Activated naive CD4-positive, alpha-beta T cell treated with Interleukin-2 at 50 U/mL for 16 hours (primary cell): ENCODE measurements at regions not wholly inside any gene's neighbourhood (a gene's known extent, or its start where the extent isn't known, plus 50 kb on each side); places are given as distances from the start of the nearest gene placed in this dataset.
"Not testable (repeated sequence)": the region's sequence is repeated elsewhere in the genome, so short reads cannot be mapped to it uniquely, and the experiment has no call there.

Experiments
- DNase-seq: peaks from one replicate; pipeline ENCODE4 v3.0.0-alpha.2; 2020

DNA sequence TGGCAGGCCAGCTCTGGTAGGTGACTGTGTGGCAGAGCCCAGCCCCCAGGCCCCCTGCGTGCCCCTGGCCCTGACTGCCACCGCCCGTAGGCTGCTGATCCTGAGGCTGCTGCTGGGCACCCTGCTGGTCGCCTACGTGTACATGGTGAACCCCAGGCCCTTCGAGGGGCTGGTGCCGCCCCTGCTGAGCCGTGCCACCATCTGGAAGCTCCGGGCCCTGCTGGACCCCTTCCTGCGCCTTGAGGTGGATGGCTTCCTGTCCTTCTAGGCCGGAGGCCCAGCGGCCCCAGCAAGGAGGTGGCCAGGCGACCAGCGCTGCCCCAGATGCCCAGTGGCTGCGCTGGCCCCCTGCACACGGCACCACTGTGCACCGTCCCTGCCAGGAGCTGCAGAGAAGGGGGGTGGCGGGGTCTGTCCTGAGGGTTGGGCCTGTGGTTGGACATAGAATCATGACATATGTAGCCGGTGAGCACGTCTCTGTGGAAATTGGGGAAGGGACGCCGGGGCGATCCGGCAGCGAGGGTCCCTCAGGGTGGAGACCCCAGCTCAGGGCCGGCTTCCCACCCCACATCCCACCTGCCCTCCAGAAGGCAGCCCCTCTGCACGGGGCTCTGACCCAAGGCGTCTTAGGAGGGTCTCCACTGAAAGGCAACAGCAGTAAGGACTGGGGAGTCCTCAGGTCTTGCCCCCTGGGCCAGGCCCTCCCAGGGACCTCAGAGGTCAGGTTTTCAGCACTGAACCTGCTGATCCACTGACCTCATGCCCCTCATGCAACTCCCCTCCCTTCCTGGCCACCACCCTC lies 185.4 kb downstream of the IGLL1 start:
- DNase-seq: no peak

- DNase-seq: no peak
Measured at GRCh38 chr22:23393721-23394320, 186.3 kb downstream of the IGLL1 start.

- DNase-seq: not testable (repeated sequence)
Measured at GRCh38 chr22:23393199-23393598, 186.9 kb downstream of the IGLL1 start.

GRCh38 chr22:23392420-23393121 lies 187.5 kb downstream of the IGLL1 start:
- no peak for DNase-seq

DNA sequence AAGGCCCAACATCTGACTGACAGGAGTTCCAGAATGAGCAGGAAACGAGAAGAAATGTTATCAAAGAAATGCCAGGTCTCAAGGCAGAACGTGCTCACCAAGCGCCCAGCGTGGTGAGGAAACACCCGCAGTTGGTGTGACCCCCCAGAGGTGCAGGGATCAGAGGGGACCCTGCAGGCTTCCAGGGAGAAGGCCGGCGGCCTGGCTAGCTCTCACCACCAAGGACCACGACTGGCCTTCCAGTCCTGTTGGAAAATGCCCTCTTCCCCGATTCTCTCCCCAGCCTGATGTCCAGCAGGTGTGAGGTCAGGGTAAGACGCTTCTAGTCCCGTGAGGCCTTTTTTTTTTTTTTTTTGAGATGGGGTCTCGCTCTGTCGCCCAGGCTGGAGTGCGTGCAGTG lies 189.1 kb downstream of the IGLL1 start:
- DNase-seq: no peak

DNA sequence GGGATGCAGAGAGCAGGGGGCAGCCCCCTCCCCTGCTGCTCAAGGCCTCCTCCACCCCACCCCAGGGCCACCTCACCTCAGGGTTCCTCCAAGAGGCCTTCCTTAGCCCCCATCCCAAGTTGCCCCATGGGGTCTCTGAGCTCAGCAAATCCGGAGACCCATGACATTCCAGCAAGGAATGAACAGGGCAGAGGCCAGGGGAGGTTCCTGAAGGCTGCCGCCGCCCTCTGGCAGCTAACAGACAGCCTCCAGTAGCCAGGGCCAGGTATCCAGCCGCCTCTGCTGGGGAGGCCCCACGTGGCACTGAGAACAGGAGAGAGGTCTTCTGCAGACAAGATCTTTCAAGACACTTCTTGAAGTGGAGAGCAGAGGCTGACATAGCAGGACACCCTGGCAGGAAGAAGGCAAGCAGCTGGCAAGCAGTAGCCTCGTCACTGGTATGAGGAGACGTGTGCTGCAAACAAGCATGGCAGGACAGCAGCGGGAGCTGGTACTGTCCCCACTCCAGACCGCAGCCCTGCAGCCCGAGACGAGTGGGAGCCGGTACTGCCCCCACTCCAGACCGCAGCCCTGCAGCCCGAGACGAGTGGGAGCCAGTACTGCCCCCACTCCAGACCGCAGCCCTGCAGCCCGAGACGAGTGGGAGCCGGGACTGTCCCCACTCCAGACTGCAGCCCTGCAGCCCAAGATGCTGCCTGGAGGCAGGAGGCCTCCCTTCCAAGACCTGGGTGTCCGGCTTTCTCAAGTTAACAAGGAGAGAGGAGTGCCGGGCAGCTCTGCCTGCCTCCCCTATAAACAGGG lies 190.6 kb downstream of the IGLL1 start:
- peak; percentile 0 for DNase-seq

DNA sequence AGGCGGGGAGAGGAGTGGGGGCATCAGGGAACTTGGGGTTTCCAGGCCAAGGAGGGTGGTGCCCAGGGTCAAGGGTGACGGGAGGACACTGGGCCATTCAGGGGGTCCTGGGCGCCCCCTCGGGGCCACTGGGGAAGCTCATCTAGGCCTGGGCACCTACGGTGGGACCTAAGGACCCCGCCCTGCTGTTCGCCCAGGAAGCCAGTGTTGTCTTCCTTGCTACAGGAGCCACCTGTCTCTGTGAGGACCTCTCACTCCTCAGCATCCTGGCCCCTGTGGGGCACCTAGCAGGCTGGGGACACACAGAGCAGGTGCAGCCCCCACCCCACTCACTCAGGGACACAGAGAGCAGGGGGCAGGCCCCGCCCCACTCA lies 191.6 kb downstream of the IGLL1 start:
- peak; percentile 1 for DNase-seq

- no peak for DNase-seq
Measured at GRCh38 chr22:23387827-23388516, 192.1 kb downstream of the IGLL1 start.

GRCh38 chr22:23386822-23387580 lies 193.1 kb downstream of the IGLL1 start:
- no peak for DNase-seq

- peak; percentile 84 for DNase-seq
Measured at GRCh38 chr22:23385678-23386631, 194.1 kb downstream of the IGLL1 start.

DNA sequence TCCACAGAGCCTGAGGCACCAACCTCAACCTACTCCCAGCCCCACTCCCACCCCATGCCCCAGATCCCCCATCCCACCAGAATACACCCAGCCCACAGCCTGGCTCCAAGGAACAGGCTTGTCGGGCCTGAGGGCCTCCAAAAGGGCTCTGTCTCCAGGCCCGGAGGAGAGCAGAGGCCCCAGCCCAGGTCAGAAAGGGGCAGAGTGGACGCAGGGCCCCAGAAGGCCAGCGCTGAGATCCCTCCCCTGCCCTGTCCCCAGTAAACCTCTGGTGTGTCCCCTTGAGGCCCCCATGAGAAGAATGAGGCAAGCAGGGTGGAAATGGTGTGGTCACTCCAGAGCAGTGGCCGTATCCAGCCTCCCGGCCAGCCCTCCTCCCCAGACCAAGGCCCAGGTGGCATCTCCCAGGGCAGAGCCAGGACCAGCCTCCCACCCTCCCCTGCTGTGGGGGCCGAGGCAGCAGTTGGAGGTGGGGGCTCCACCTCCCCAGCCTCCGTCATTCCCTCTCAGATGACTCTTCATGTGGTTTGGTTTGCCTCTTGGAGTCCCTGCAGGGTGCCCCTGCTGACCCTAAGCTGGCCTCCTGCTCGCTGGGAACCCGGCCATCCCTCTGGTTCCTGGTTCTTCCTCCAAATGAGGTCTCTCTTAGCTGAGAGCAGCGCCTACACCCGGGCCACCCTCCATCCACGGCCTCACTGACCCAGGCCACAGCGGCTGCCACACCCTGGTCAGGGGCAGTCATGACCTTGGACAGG lies 195.0 kb downstream of the IGLL1 start:
- no peak for DNase-seq

- DNase-seq: no peak
Measured at GRCh38 chr22:23384431-23384830, 195.7 kb downstream of the IGLL1 start.

DNA sequence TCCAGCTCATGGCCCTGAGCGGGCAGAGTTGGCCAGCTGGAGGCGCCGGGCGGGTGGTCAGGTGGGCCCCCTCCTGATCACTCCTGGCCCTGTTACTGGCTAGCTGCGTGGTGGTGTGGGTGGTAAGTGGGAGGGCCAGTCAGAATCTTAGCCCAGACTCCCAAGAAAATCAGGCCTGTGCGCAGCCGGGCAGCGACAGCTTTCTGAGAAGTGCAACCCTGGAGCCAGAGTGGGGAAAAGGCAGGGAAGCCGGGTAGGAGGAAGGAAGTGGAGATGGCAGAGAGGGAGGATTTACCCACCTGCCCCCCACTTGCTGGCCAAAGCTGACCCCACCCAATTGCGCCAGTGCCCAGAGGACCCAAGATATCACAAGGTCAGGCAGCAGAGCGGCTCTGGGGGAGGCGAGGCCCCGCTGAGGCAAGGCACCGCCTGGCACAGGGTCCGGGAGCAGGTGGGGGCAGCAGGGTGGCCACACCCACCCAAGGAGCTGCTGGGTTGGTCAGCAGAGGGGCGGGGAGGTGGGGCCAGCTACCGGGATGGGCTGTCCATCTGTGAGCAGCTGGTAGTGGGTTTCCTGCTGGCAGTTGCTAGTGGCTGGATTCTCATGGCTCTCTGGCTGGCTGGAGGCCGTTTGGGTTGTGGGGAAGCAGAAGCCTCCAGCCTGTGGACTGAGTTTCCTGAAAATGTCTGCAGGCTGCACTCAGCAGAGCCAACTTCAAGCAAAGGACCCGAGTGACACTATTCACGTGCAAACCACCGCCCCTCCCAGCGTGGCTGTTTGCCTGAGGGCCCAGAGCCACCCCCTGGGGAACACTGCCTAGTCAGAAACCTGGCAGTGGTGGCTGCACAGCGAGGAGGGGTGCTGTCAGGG lies 196.4 kb downstream of the IGLL1 start:
- DNase-seq: no peak

DNA sequence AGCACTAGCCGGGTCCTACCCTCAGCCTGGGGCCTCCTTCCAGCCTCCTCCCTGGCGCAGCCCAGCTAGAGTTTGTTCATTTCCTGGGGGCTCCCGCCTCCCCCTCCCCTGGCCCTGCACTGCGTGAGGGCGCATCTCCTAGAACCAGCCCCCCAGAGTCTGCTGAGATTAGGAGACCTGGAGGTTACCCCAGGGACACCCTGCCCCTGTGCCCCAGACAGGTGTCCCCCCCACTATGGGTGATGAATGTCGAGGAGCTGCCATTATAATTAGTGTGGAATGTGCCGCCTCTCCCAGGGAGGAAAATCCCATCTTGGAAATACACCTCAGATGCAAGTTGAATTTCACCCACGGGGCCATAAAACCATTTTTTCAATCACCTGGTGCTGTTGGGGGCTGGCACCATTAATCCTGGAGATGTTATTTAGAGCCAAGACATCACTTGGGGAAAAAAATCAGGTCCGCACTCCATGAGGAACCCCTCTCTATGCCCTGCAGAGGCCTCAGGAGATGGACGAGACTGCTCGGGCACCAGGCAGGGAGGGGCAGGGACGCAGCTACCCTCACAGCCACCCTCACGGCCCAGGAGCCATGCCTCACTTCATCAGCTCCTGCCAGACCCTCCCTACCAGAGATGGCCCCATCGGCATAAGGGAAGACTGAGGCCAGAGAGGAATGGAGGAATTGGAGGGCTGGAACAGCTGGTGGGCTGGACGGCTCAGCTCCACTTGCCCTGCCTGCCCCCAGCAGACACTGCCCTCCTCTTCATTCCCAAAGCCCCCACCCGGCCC lies 197.5 kb downstream of the IGLL1 start:
- no peak for DNase-seq

DNA sequence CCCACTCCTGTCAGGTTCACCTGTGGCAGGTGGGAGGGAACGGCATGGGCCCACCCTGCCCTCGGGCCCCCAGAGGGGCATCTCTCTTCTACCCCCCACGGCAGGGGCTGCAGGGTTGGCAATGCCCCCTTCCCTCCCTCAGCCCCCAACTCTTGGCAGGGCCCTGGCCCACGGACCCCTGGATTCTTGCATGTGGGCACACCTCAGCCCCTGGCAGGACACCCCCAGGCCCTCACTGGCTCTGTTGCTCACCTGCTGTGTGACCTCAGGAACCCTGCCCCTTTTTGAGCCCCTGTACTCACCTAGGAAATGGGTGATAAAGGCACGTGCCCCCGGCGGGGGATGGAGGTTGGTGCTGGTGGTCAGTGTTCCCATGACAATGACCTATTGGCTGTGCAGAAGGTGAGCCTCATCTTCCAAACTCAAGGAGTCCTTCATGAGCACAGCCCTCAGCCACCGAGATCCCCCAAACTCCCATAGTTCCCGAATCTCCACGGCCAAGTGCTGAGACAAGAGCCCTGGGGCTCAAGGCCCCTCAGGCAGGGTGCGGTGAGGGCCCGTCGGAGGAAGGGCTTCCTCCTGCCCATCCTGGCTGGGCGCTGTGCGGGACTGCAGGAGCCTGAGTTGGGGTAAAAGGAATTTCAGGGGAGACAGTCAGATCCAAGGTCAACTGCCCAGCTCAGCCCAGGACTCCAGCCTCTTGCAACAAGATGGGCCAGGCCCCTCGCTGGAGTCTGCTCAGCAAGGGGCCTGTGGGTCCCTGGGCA lies 198.2 kb downstream of the IGLL1 start:
- no peak for DNase-seq

DNA sequence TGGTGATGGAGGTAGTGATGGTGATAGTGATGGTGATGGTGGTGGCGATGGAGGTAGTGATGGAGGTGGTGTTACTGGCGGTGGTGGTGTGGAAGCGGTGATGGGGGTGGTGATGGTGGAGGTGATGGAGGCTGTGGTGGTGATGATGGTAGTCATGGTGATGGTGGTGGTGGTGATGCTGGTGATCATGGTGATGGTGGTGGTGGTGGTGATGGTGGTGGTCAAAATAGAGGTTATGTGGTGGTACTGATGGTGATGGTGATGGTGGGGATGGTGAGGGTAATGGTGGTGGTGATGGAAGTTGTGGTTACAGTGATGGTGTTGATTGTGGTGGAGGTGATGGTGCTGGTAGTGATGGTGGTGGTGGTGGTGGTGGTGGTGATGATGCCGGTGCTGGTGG lies 199.2 kb downstream of the IGLL1 start:
- DNase-seq: no peak

DNA sequence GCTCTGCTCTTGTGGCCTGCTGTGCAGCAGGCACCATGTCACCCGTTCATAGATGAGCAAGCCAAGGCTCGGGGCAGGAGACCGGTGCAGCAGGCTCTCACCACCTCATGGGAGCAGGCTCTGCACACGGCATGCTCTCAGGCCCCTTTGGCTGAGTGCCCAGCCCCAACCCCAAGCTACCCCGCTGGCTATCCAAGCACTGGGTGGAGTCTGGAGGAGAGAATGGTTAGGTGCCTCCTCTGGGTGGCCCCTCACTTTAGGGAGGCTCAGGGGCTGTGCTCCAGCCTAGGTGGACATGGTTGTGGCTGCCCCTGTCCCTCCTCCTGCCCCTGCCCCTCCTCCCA lies 199.9 kb downstream of the IGLL1 start:
- no peak for DNase-seq
